D721Med (cell line): ENCODE measurements at regions not wholly inside any gene's neighbourhood (a gene's known extent, or its start where the extent isn't known, plus 50 kb on each side); places are given as distances from the start of the nearest gene placed in this dataset.

ENCODE experiments used
- DNase-seq: peaks from one replicate; pipeline ENCODE4 v3.0.0; 2011; ENCODE audit warnings: low spot score; ENCODE audit not compliant: insufficient read length
- FAIRE-seq: peaks from 2 replicates; lab custom pipeline; 2011; peaks lifted over from hg19 to GRCh38; lab: Jason Lieb, UNC
- TF ChIP-seq, protein P1 (sequence below): IDR thresholded peaks from 2 replicates; pipeline ENCODE4 v1.5.1; 2012; ENCODE audit warnings: mild to moderate bottlenecking, control low read depth; ENCODE audit not compliant: insufficient read depth; ENCODE audit errors: missing control alignments

DNA sequence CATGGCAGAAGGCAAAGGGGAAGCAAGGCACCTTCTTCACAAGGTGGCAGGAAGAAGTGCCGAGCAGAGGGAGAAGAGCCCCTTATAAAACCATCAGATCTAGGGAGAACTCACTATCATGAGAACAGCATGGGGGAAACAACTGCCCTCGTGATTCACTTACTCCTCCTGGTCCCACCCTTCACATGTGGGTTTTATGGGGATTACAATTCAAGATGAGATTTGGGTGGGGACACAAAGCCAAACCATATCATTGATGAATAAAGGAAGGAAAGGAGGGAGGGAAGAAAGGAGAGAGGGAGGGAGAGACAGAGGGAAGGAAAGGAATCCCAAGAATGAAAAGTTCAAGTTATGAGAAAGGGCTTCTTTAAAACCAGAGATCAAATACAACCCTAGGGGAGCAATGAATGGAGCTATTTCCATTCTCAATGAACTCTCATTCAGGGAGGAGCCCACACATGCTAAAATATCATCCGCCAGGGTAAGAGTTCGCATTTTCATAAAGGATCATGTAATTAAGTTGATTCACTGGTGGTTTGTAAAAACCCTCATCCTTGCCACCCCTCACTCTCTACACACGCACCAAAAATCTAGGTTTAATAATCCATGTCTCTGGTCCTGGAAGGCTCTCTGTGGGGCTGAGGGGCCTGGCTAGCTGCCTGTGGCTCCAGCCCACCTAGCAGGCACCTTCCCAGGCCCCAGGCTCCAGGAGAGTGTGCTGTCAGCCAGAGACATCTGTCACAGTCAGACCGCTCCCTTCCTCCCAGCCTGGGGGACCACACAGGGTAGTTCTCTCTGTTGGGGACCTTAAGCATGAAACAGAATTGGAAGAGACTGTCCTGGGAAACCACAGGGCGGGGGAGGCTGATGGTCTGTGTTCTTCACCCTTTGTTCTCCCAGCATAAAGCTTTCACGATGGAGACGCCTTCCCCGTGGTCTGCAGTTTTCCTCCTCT lies 94.0 kb downstream of the CCDC185 start:
- DNase-seq = no peak
- FAIRE-seq = no peak
- TF ChIP-seq, protein P1, sequence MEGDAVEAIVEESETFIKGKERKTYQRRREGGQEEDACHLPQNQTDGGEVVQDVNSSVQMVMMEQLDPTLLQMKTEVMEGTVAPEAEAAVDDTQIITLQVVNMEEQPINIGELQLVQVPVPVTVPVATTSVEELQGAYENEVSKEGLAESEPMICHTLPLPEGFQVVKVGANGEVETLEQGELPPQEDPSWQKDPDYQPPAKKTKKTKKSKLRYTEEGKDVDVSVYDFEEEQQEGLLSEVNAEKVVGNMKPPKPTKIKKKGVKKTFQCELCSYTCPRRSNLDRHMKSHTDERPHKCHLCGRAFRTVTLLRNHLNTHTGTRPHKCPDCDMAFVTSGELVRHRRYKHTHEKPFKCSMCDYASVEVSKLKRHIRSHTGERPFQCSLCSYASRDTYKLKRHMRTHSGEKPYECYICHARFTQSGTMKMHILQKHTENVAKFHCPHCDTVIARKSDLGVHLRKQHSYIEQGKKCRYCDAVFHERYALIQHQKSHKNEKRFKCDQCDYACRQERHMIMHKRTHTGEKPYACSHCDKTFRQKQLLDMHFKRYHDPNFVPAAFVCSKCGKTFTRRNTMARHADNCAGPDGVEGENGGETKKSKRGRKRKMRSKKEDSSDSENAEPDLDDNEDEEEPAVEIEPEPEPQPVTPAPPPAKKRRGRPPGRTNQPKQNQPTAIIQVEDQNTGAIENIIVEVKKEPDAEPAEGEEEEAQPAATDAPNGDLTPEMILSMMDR = no peak

DNA sequence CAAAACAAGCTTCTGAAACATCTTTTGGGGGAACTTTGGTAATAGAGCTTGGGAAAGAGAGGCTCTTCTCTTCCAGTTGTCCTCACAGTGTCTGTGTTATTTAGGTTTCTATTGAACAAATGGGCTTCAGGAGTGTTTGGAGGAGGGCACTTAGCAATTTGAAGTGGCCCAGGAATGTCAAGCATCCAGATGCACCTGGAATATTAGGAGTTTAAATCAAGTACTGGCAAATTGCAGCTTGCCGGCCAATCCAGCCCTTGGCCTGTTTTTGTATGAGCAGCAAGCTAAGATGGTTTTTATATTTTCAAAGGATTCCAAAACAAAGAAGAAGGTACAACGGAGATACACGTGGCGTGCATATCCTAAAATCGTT lies 94.7 kb downstream of the CCDC185 start:
- FAIRE-seq (no peak), DNase-seq (no peak)
- TF ChIP-seq, protein P1 = no peak

DNA sequence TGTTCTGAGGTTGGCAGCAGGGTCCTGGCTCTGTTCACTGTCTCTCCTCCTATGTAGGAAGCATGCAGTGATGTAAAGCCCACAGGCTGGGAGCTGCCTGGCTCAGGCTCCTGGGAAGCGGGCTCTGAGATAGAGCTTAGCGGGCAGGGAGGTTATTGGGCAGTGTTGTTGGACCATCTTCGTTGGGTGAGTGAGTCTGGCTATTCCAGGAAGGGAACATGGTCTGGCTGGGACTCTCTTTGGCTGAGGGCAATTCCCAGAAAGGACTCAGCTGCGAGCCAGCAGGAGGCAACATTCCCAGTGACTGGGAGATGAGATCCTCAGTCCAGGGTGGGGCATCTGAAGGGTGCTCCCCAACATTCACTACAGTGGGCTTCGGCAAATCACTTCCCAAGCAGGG lies 96.2 kb downstream of the CCDC185 start:
- FAIRE-seq = no peak

DNA sequence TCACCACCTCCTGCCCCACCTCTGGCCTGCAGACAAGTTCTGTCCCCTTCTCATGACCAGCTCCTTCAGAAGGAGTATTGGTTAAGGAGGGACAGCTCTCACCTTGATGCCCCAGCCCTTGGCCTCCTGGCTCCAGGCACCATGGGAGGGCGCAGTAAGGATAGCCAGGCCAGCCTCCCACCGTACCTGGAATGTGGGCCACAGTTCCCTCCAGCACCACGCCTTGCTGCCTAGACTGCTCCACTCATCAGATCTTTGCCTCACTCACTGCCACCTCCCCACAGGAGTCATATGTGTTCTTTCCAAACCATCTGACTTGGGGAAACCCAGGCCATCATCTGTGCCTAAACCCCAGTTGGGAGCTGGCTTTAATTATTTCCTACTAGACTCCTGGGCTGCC lies 97.0 kb downstream of the CCDC185 start:
- no peak for FAIRE-seq
- TF ChIP-seq, protein P1 = no peak

More for the DNA sequence above, 96.2 kb downstream of the CCDC185 start:
- no peak for DNase-seq
- TF ChIP-seq, protein P1 = no peak

More for the DNA sequence above, 97.0 kb downstream of the CCDC185 start:
- no peak for DNase-seq
